PFSK-1 (cell line): ENCODE measurements at regions not wholly inside any gene's neighbourhood (a gene's known extent, or its start where the extent isn't known, plus 50 kb on each side); places are given as distances from the start of the nearest gene placed in this dataset.

ENCODE experiments used
- FOXP2 ChIP-seq: optimal IDR thresholded peaks from 2 replicates; pipeline ENCODE3; 2011; ENCODE audit warnings: borderline replicate concordance, control low read depth, inconsistent platforms; ENCODE audit not compliant: insufficient read depth; ENCODE audit errors: extremely low read length, extremely low read depth
- POLR2AphosphoS5 ChIP-seq: IDR thresholded peaks from 2 replicates; pipeline ENCODE4 v1.6.1; 2012; ENCODE audit warnings: low read depth, mild to moderate bottlenecking, control low read depth, low read length, moderate library complexity
- SIN3A ChIP-seq: IDR thresholded peaks from 2 replicates; pipeline ENCODE4 v1.6.1; 2012; ENCODE audit warnings: mild to moderate bottlenecking, low read length, moderate library complexity, borderline replicate concordance; ENCODE audit not compliant: insufficient read depth
- TAF1 ChIP-seq: IDR thresholded peaks from 2 replicates; pipeline ENCODE4 v1.6.1; 2012; ENCODE audit warnings: low read length, control low read depth, borderline replicate concordance; ENCODE audit not compliant: insufficient read depth
- TF ChIP-seq, protein P1 (sequence below), 2 experiments: IDR thresholded peaks; 2 replicates each; pipeline versions ENCODE4 v1.6.1 to v1.8.0; 2011 to 2012; ENCODE audit warnings: low read depth in 2 of 2, low read length in 2 of 2, control low read depth in 1 of 2, inconsistent platforms in 1 of 2, mild to moderate bottlenecking in 1 of 2, moderate library complexity in 1 of 2; ENCODE audit not compliant: insufficient read depth in 1 of 2

DNA sequence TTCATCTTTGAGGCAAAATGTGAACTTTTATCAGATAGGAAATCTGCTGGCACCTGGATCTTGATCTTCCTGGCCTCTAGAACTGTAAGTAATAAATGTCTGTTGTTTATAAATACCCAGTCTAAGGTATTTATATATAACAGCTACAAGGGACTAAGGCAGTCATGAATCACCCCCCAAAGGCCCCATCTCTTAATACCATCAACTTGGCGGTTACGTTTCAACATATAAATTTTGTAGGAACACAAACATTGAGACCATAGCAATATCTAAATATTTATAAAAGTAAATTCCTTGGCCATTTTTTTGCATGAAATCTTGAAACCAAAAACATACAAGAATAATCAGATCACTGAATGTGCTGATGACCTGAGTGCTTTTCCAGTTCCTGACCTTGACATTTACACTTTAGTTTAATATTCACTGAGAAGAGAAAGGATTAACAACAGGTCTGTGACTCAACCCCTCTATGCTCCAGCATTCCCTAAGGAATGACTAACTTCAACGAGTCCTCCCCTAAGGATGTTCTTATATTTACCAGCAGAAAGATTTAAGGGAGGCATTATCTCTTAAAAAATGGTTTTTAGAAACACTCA lies 1438.5 kb upstream of the CELF2 start:
- TF ChIP-seq, protein P1, sequence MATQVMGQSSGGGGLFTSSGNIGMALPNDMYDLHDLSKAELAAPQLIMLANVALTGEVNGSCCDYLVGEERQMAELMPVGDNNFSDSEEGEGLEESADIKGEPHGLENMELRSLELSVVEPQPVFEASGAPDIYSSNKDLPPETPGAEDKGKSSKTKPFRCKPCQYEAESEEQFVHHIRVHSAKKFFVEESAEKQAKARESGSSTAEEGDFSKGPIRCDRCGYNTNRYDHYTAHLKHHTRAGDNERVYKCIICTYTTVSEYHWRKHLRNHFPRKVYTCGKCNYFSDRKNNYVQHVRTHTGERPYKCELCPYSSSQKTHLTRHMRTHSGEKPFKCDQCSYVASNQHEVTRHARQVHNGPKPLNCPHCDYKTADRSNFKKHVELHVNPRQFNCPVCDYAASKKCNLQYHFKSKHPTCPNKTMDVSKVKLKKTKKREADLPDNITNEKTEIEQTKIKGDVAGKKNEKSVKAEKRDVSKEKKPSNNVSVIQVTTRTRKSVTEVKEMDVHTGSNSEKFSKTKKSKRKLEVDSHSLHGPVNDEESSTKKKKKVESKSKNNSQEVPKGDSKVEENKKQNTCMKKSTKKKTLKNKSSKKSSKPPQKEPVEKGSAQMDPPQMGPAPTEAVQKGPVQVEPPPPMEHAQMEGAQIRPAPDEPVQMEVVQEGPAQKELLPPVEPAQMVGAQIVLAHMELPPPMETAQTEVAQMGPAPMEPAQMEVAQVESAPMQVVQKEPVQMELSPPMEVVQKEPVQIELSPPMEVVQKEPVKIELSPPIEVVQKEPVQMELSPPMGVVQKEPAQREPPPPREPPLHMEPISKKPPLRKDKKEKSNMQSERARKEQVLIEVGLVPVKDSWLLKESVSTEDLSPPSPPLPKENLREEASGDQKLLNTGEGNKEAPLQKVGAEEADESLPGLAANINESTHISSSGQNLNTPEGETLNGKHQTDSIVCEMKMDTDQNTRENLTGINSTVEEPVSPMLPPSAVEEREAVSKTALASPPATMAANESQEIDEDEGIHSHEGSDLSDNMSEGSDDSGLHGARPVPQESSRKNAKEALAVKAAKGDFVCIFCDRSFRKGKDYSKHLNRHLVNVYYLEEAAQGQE (IDR thresholded peaks at IDR 0.05; ENCODE audit: insufficient read depth in 1 of 2, low read depth in 2 of 2, low read length in 2 of 2) = no peak
- TF ChIP-seq POLR2AphosphoS5 (no peak), SIN3A (no peak), TAF1 (no peak), FOXP2 (no peak)
